Lower lobe of right lung (tissue), 2 donors: ENCODE measurements at regions not wholly inside any gene's neighbourhood (a gene's known extent, or its start where the extent isn't known, plus 50 kb on each side); places are given as distances from the start of the nearest gene placed in this dataset.

ENCODE experiments used
- ATAC-seq, 2 donors: fragments of 200-7000 bp; cut with Tn5 transposase; one replicate each; pipeline ENCODE4 v1.9.1; 2020 to 2022; ENCODE audit warnings: mild to moderate bottlenecking in 2 of 2, moderate library complexity in 2 of 2
- DNase-seq: peaks from one replicate; pipeline ENCODE4 v3.0.0-alpha.2; 2020
- H3K27ac ChIP-seq: fragments of 200-600 bp; one replicate; pipeline ENCODE4 v1.8.0; 2022
- H3K27me3 ChIP-seq: fragments of 200-600 bp; one replicate; pipeline ENCODE4 v1.8.0; 2022; ENCODE audit warnings: low read depth
- H3K36me3 ChIP-seq: fragments of 200-600 bp; one replicate; pipeline ENCODE4 v1.8.0; 2022; ENCODE audit warnings: mild to moderate bottlenecking
- H3K4me1 ChIP-seq: fragments of 200-600 bp; one replicate; pipeline ENCODE4 v1.8.0; 2022
- H3K4me3 ChIP-seq: fragments of 200-600 bp; one replicate; pipeline ENCODE4 v1.8.0; 2022; ENCODE audit warnings: mild to moderate bottlenecking
- H3K9me3 ChIP-seq: fragments of 200-600 bp; one replicate; pipeline ENCODE4 v1.8.0; 2022
- intact Hi-C: fragments of 100-400 bp; cut with DNase I; formaldehyde crosslinking; loops from one replicate; pipeline ENCODE4 v1.11.0; 2022
- TF ChIP-seq, protein P1 (sequence below): fragments of 200-600 bp; IDR thresholded peaks from one replicate; pipeline ENCODE4 v1.8.0; 2022; ENCODE audit warnings: antibody characterized with exemption, mild to moderate bottlenecking
- donor health status: DM: no; HTN: yes; CAD: no; lungs with severe emphysema.

DNA sequence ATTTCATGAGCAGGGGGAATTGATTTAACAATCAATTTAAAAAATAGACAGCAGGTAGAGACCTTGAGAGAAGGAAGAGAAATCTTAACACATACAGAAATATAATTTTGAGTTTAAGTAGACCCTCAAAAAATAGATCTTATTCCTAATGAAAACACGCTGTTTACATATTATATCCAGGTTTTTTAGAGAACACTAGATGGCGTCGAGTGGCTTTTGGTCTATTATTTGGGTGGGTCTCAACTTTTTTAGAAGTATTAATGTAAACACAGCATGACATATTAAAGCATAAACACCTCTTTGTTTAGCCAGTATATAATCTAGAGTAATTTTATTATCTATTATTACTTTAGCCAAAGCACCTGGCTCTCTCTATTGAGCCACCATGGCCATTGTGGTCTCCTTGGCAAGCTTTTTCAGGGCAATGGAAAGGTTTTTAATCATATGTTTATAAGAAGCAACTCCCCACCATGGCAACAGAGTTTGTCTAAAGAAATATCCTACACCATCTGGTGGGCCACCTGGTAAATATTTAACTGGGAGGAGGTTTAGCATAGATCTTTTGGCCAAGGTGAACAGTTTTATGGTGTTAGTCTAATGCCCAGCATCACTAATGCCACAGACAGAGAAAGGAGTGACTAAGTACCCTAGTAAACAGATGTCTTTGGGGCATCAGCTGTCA lies 59.7 kb upstream of the PRSS1 start:
- TF ChIP-seq, protein P1, sequence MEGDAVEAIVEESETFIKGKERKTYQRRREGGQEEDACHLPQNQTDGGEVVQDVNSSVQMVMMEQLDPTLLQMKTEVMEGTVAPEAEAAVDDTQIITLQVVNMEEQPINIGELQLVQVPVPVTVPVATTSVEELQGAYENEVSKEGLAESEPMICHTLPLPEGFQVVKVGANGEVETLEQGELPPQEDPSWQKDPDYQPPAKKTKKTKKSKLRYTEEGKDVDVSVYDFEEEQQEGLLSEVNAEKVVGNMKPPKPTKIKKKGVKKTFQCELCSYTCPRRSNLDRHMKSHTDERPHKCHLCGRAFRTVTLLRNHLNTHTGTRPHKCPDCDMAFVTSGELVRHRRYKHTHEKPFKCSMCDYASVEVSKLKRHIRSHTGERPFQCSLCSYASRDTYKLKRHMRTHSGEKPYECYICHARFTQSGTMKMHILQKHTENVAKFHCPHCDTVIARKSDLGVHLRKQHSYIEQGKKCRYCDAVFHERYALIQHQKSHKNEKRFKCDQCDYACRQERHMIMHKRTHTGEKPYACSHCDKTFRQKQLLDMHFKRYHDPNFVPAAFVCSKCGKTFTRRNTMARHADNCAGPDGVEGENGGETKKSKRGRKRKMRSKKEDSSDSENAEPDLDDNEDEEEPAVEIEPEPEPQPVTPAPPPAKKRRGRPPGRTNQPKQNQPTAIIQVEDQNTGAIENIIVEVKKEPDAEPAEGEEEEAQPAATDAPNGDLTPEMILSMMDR = no peak
- DNase-seq (no peak), ATAC-seq (no peak)
- H3K27me3 ChIP-seq = no peaks in the 10 kb centered on the region
- no peaks in the 10 kb centered on the region for H3K9me3 ChIP-seq
- H3K4me1 ChIP-seq = no peaks in the 10 kb centered on the region
- no peak overlapping the region for H3K4me3 ChIP-seq
- H3K27ac ChIP-seq = no peak overlapping the region
- no peaks in the 10 kb centered on the region for H3K36me3 ChIP-seq
- intact Hi-C loops = no loop called here

DNA sequence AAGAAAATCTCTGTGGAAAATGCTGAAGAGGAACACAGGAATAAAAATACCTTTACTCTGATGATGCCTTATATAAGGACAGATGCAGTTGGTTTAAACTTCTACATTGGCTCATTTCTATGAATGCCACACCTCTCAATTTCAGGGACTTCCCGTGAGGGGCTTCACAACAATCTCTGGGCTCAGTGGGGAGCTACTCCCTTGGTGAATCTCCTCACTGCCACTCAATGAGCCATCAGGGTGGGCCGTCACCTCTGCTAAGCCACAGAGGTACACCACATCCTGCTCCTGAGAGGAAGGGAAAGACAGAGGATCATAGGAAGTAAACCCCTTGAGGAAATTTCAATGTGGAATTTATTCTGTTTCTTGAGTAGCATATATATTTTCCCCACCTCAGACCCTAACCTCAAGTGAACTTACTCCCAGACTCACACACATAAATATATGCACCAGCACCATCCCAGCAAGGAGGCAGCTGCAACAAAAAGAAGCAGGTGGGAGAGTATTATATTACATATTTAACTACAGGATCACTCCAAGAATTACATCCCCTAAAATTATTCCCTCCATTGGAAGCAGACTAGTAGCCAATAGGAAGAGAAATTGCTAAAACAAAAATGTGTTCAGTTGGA lies 63.3 kb upstream of the PRSS1 start:
- Histone ChIP-seq H3K27ac (no peak overlapping the region), H3K4me3 (no peak overlapping the region), H3K27me3 (no peaks in the 10 kb centered on the region), H3K9me3 (no peaks in the 10 kb centered on the region), H3K36me3 (no peaks in the 10 kb centered on the region), H3K4me1 (no peaks in the 10 kb centered on the region)
- no peak for DNase-seq
- intact Hi-C loops = no loop called here
- ATAC-seq = no peak
- TF ChIP-seq, protein P1 = no peak

DNA sequence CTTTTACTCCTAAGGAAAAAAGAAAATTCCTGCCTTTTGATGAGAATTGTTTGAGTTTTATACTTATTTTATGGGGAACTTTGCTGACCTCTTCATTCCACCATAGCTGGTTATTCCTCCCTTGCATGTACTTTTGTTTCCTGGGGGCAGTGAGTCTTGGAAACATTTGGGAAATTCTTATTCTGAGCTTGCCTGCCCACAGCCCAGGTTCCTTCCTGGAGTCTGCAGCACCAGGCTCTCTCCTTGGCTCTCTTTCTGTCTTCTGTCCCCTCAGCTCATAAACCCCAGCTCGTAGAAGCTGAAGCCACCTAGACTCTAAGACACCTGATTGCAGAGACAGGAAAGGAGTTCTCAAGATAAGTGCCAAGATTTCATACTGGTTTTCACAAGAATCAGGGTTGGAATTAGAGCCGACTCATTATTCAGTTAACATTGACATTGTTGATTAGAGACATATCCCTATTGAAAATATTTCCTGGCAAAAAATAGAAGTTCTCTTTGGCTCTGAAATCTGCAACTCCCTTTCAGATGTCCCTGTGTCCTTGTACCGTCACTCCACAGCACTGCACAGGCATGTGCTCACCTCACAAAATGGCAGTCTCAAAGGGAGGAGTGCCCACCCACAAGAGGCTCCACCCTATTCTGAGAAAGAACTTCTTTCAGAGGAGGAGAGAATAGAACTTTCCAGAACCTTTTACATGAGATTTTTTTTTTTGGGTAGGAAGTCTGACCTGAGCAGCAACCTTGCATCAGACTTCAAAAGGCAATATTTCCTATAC lies 67.8 kb upstream of the PRSS1 start:
- H3K27me3 ChIP-seq = no peaks in the 10 kb centered on the region
- no peak overlapping the region for H3K4me3 ChIP-seq
- no peaks in the 10 kb centered on the region for H3K4me1 ChIP-seq
- peaks cover 12% of the 10 kb centered on the region for H3K9me3 ChIP-seq
- TF ChIP-seq, protein P1 = no peak
- no peak for ATAC-seq
- H3K36me3 ChIP-seq = no peaks in the 10 kb centered on the region
- H3K27ac ChIP-seq = no peak overlapping the region
- intact Hi-C loops = no loop called here
- no peak for DNase-seq

DNA sequence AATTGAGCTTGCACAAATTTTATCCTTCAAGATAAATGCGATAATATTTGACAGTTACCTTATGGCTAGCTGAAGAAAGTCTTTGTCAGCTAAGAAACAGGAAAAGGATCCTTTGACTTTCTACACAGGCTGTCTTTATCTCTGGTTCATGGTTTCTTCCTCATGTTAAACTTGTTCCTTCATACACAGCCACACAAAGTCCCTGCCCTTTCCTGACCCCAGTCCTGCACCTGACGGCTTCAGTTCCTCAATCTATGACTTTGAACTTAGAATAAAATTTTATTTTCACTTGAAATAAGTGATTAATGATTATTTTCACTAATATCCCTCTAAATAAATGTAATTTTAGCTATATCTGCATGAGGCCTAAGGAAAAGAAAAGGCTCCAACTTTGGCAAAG lies 77.8 kb upstream of the PRSS1 start:
- Histone ChIP-seq H3K4me3 (no peak overlapping the region), H3K4me1 (no peaks in the 10 kb centered on the region), H3K9me3 (no peaks in the 10 kb centered on the region), H3K27me3 (no peaks in the 10 kb centered on the region), H3K27ac (no peak overlapping the region), H3K36me3 (no peaks in the 10 kb centered on the region)
- no peak for DNase-seq
- no peak for ATAC-seq
- intact Hi-C loops = no loop called here
- TF ChIP-seq, protein P1 = no peak

DNA sequence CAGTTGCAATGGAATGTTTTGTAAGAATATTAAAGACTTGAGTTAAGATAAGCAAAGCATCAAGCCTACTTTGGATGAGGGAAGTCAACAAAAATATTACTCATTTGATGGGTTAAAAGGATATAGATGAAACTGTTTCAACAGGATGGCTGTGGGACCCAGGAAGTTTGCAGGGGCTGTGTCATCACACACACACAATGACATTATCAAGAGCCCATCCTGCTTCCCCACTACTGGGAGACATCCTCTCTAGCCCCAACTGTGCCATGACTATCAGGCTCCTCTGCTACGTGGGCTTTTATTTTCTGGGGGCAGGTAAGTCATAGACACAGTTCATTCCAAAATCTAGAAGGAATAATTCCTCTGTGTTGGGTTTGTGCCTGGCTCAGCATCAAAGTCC lies 78.8 kb upstream of the PRSS1 start:
- TF ChIP-seq, protein P1 = no peak
- Histone ChIP-seq H3K27ac (no peak overlapping the region), H3K9me3 (no peaks in the 10 kb centered on the region), H3K4me1 (no peaks in the 10 kb centered on the region), H3K36me3 (no peaks in the 10 kb centered on the region), H3K4me3 (no peak overlapping the region), H3K27me3 (no peaks in the 10 kb centered on the region)
- ATAC-seq = no peak
- intact Hi-C loops = no loop called here
- no peak for DNase-seq
